GM18502 (cell line): ENCODE measurements at regions not wholly inside any gene's neighbourhood (a gene's known extent, or its start where the extent isn't known, plus 50 kb on each side); places are given as distances from the start of the nearest gene placed in this dataset.
"Not testable (repeated sequence)": the region's sequence is repeated elsewhere in the genome, so short reads cannot be mapped to it uniquely, and the experiment has no call there.

Experiments
- ATAC-seq: cut with Tn5 transposase; IDR thresholded peaks from one replicate; pipeline ENCODE4 v1.9.1; 2021; ENCODE audit warnings: mild to moderate bottlenecking; ENCODE audit not compliant: unreplicated experiment, poor library complexity

DNA sequence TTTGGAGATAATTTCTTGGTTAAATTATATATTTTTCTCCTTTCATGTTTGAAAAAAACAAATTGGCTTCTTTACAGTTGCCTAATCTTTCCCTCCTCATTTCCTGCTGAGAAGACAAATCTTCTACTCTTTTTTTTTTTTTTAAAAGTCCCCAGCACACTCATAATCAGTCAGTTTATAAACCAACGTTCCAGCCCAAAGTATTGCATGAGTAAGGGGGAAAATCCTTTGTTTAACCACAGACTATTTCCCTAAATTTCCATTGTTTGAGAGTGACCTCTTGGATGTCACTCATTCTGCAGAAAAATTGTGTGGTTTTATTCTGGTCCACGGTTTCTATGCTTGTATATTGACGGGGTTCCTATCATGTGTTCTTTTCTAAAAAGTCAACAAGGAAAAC lies 55.1 kb upstream of the TLR4 start:
- no peak for ATAC-seq

DNA sequence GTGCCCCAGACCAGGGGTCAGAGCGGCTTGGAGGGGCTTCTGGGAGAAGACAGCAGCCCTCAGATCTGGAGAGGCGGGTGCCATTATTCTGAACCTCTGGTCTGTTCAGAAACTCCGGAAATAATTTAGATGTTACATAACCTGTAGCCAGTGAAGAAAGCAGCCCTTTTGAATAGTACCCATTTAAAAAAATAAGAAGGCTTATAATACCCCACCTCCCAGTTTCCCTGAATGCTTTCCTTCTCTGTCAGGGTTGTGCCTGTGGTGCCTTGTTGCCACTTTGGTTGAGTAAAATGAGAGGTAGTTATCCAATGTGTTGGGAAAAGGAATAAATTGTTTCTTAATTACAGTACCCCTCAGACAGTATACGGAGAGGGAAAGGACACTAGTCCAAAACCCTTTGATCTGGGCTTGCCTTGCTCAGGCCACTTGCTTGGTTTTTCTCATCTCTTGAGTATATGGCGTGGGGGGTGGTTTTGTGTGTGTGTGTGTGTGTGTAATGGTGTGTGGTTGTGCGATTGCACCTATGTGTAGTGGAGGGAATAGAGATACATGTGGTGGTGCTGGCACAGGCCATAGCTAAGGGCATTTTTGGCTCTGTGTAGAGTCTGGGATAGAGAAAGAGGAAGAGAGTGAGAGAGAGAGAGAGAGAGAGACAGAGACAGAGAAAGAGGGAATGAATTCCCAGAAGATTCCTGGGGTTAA lies 59.1 kb upstream of the TLR4 start:
- no peak for ATAC-seq

GRCh38 chr9:117644133-117644931 lies 59.9 kb upstream of the TLR4 start:
- peak; percentile 87 for ATAC-seq

GRCh38 chr9:117643288-117643654 lies 60.9 kb upstream of the TLR4 start:
- no peak for ATAC-seq

DNA sequence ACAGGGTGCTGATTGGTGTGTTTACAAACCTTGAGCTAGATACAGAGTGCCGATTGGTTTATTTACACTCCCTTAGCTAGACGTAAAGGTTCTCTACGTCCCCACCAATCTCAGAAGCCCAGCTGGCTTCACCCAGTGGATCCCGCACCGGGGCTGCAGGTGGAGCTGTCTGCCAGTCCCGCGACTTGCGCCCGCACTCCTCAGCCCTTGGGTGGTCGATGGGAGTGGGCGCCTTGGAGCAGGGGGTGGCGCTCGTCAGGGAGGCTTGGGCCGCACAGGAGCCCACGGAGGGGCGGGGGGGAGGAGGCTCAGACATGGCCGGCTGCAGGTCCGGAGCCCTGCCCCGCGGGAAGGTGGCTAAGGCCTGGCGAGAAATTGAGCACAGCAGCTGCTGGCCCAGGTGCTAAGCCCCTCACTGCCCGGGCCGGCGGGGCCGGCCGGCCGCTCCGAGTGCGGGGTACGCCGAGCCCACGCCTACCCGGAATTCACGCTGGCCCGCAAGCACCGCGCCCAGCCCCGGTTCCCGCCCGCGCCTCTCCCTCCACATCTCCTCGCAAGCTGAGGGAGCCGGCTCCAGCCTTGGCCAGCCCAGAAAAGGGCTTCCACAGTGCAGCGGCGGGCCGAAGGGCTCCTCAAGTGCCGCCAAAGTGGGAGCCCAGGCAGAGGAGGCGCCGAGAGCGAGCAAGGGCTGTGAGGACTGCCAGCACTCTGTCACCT lies 61.5 kb upstream of the TLR4 start:
- not testable (repeated sequence) for ATAC-seq

DNA sequence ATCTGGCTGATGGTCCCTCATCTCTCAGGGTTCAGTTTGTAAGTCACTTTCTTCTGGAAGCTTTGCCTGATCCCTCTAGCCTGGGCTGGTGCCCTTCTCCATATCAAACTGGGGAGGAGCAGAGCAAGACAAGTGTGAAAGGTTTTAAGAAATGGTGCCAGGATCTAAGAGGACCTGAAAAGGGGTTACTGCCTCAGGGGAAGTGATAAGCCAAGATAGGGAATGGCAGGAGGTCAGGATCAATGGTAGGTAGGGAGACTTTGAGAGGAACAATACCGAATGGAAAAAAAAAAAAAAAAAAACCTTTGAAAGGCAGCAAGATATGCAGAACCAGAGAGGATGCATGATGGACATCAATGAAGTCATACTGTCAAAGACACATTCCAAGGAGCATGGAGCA lies 67.5 kb upstream of the TLR4 start:
- no peak for ATAC-seq

GRCh38 chr9:117625154-117625553 lies 79.0 kb upstream of the TLR4 start:
- ATAC-seq: no peak

DNA sequence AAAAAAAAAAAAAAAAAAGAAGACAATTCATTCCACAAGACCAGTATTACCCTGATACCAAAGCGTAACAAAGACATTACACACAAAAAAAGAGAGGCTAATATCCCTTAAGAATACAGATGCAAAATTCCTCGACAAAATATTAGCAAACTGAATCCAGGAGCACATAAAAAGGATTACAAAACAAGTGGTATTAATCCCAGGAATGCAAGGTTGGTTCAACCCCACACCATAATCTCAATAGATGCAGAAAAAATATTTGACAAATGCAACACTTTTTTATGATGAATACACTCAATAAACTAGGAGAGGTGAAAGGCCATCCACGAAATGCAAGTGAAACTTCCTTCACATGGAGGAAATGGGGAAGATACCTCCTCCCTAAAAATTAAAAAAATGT lies 80.1 kb upstream of the TLR4 start:
- ATAC-seq: no peak

- ATAC-seq: no peak
Observed at GRCh38 chr9:117622347-117622746, 81.9 kb upstream of the TLR4 start.

GRCh38 chr9:117616431-117616831 lies 87.8 kb upstream of the TLR4 start:
- no peak for ATAC-seq

DNA sequence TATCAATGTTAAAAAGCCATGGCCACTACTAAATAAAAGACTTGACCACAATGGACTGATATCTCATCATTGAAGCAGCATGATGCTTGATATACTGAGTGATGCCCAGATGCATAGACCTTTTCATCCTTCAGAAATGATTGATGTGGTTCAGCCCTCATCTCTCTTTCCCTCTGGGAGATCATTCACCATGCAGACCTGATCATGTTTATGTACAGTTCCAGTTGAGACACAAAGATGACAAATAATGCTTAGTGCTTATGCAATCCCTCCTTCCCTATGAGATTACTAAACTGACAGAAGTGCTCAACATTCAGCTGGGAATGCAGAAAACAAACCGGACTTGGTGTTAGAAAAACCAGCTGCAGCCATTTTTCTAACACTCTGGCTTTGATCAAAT lies 91.9 kb upstream of the TLR4 start:
- ATAC-seq: no peak

- ATAC-seq: no peak
Observed at GRCh38 chr9:117597977-117598376, 106.2 kb upstream of the TLR4 start.

DNA sequence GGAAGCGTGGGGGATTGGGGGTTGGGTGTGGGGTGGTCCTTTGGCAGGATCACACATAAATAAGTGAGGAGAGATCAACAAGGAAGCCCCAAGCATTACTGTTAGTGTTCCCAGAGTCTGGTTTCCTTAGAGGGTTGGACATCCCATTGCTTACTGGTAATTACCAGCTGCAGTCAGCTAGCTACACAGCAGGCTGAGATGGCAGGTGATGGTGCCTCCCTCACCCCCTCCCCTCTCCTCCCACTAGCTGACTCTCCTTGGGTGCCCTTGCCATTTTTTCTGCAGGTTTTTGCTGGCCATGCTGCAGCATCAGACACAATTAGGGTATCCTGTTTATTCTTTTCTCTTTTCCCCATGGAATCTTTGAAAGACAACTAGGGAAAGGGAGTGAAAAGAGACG lies 107.5 kb upstream of the TLR4 start:
- ATAC-seq: no peak

- no peak for ATAC-seq
Observed at GRCh38 chr9:117595650-117596049, 108.6 kb upstream of the TLR4 start.

- ATAC-seq: no peak
Observed at GRCh38 chr9:117587263-117587662, 116.9 kb upstream of the TLR4 start.

DNA sequence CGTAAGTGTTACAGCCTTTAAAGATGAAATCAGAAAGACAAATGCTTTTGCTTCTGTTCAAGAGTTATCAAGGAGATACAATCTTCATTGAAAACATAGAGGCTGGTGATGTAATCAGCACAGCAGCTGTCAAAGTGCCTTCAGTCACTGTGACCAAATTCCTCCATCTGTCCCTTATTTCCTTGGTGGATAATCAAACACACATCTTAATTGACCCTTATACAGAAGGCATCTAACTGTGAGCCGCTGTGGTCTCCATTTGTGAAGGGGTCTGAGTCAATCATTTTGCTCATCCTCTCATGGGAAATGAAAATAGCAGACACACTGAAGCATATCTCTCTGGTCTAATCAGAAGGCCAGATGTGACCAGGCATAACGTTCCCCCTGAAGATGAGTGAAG lies 130.1 kb upstream of the TLR4 start:
- ATAC-seq: no peak

- ATAC-seq: no peak
Observed at GRCh38 chr9:117564839-117565238, 139.4 kb upstream of the TLR4 start.

- ATAC-seq: no peak
Observed at GRCh38 chr9:117561761-117562160, 142.4 kb upstream of the TLR4 start.

- ATAC-seq: peak; percentile 91
Observed at GRCh38 chr9:117555964-117556629, 141.2 kb upstream of the ASTN2 start.

GRCh38 chr9:117552811-117553210 lies 138.0 kb upstream of the ASTN2 start:
- ATAC-seq: no peak

GRCh38 chr9:117551171-117551570 lies 136.3 kb upstream of the ASTN2 start:
- no peak for ATAC-seq
